ENCODE measurements at regions not wholly inside any gene's neighbourhood (a gene's known extent, or its start where the extent isn't known, plus 50 kb on each side); places are given as distances from the start of the nearest gene placed in this dataset.

- Histone ChIP-seq H4K20me1 (ENCODE audit: low read depth) (no peaks in the 10 kb centered on the region), H3K27ac (no peak overlapping the region), H3K79me2 (ENCODE audit: low read depth) (no peaks in the 10 kb centered on the region), H3K4me3 (no peak overlapping the region), H3K9ac (no peak overlapping the region), H3F3A (ENCODE audit: low read depth) (no peaks in the 10 kb centered on the region), H3K4me2 (no peak overlapping the region), H3K27me3 (no peaks in the 10 kb centered on the region), H3K36me3 (no peaks in the 10 kb centered on the region), H3K4me1 (no peaks in the 10 kb centered on the region), H3K9me3 (ENCODE audit: low read depth) (no peaks in the 10 kb centered on the region), H2AFZ (replicated peaks) (no peak overlapping the region)
- Mint-ChIP-seq H3K27me3 (ENCODE audit: insufficient read depth, low read depth) (peaks cover 14% of the 10 kb centered on the region), H3K9me3 (no peaks in the 10 kb centered on the region), H3K4me1 (peaks cover 21% of the 10 kb centered on the region), H3K27ac (peak overlapping the region; percentile 6), H3K4me3 (no peak overlapping the region), H3K36me3 (peaks cover 1% of the 10 kb centered on the region)
- TF ChIP-seq, protein P1, sequence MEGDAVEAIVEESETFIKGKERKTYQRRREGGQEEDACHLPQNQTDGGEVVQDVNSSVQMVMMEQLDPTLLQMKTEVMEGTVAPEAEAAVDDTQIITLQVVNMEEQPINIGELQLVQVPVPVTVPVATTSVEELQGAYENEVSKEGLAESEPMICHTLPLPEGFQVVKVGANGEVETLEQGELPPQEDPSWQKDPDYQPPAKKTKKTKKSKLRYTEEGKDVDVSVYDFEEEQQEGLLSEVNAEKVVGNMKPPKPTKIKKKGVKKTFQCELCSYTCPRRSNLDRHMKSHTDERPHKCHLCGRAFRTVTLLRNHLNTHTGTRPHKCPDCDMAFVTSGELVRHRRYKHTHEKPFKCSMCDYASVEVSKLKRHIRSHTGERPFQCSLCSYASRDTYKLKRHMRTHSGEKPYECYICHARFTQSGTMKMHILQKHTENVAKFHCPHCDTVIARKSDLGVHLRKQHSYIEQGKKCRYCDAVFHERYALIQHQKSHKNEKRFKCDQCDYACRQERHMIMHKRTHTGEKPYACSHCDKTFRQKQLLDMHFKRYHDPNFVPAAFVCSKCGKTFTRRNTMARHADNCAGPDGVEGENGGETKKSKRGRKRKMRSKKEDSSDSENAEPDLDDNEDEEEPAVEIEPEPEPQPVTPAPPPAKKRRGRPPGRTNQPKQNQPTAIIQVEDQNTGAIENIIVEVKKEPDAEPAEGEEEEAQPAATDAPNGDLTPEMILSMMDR (IDR thresholded peaks at IDR 0.05), result no peak
- TF ChIP-seq EZH2phosphoT487 (IDR thresholded peaks at IDR 0.05) (peak; percentile 48), EZH2 (IDR thresholded peaks at IDR 0.05) (no peak)
- peak; percentile 69 for DNase-seq (ENCODE audit: low spot score)
These were observed 1288.3 kb upstream of the B3GALT2 start for GRCh38 chr1:194474701-194475100.

DNA sequence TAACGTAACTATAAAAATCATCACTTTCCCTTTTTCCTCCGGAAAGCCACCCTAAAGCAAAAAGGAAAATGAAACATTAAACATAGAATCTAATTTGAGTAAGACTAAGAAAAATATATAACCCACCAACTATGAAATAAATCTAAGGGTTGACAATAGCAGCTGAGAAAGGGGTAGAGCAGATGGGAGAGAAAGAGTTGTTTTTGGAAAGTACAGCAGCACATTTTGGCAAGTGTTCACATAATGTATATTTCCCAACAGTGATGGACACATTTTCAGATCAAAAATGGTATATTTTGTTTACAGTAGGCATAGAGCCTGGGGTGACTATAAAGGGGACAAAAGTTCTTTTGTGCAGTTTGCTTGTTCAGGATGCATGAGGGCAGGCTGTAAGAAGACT is 1287.4 kb upstream of the B3GALT2 start:
- Histone ChIP-seq H3K27me3 (no peaks in the 10 kb centered on the region), H3K4me2 (no peak overlapping the region), H3K4me1 (no peaks in the 10 kb centered on the region), H2AFZ (replicated peaks) (no peak overlapping the region), H3K36me3 (no peaks in the 10 kb centered on the region), H3F3A (ENCODE audit: low read depth) (no peaks in the 10 kb centered on the region), H3K4me3 (no peak overlapping the region), H3K9me3 (ENCODE audit: low read depth) (no peaks in the 10 kb centered on the region), H4K20me1 (ENCODE audit: low read depth) (no peaks in the 10 kb centered on the region), H3K27ac (no peak overlapping the region), H3K79me2 (ENCODE audit: low read depth) (no peaks in the 10 kb centered on the region), H3K9ac (no peak overlapping the region)
- DNase-seq (ENCODE audit: low spot score), result no peak
- Mint-ChIP-seq H3K27me3 (ENCODE audit: insufficient read depth, low read depth) (peaks cover 14% of the 10 kb centered on the region), H3K27ac (no peak overlapping the region), H3K9me3 (no peaks in the 10 kb centered on the region), H3K36me3 (peaks cover 1% of the 10 kb centered on the region), H3K4me3 (no peak overlapping the region), H3K4me1 (peaks cover 21% of the 10 kb centered on the region)
- TF ChIP-seq, protein P1 (IDR thresholded peaks at IDR 0.05), result no peak
- TF ChIP-seq EZH2phosphoT487 (IDR thresholded peaks at IDR 0.05) (no peak), EZH2 (IDR thresholded peaks at IDR 0.05) (no peak)

DNA sequence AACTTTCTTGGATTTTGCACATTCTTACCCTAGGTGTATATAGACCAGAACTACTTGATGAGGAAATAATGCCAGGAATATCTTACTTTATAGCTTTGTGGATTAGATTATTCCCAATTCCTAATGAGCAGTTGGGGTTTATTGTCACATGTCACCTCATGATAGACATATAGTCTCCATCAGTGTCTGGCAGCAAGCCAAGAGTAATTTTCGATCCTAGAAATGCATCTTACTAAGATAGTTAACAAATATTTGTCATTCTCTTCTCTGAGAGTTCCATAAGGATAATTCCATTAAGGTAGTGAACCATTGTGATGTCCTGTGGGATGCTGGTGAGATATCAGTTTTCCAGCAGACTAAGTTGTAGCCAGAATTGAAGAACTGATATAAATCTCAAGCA is 1282.9 kb upstream of the B3GALT2 start:
- Mint-ChIP-seq H3K27me3 (ENCODE audit: insufficient read depth, low read depth) (no peaks in the 10 kb centered on the region), H3K9me3 (no peaks in the 10 kb centered on the region), H3K36me3 (peaks cover 1% of the 10 kb centered on the region), H3K4me3 (no peak overlapping the region), H3K27ac (no peak overlapping the region), H3K4me1 (peaks cover 7% of the 10 kb centered on the region)
- no peaks in the 10 kb centered on the region for H3K9me3 ChIP-seq (ENCODE audit: low read depth)
- DNase-seq (ENCODE audit: low spot score), result no peak
- H3F3A ChIP-seq (ENCODE audit: low read depth), result no peaks in the 10 kb centered on the region
- H3K79me2 ChIP-seq (ENCODE audit: low read depth), result no peaks in the 10 kb centered on the region
- H3K27me3 ChIP-seq, result no peaks in the 10 kb centered on the region
- no peaks in the 10 kb centered on the region for H3K36me3 ChIP-seq
- no peak overlapping the region for H2AFZ ChIP-seq (replicated peaks)
- H3K27ac ChIP-seq, result no peak overlapping the region
- H3K4me3 ChIP-seq, result no peak overlapping the region
- H3K9ac ChIP-seq, result no peak overlapping the region
- no peak overlapping the region for H3K4me2 ChIP-seq
- no peaks in the 10 kb centered on the region for H4K20me1 ChIP-seq (ENCODE audit: low read depth)
- H3K4me1 ChIP-seq, result no peaks in the 10 kb centered on the region
- TF ChIP-seq, protein P1 (IDR thresholded peaks at IDR 0.05), result no peak

DNA sequence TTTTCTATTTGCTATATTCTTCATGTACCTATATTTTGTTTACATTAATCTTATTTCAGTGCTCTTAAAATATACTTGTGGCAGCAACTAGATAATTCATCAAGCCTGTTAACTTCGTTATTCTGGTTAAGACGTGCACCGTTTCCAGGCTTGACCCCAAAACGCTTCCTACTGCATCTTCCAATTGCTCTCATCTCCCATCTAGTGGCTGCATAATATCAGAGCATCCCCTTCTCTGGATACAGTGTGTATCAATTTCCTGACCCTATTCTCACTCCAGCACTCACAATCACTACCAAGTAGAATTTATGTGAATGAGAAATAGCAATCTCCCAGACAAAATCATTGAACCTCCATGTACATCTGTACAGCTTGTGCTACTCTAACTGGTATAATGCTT is 1280.3 kb upstream of the B3GALT2 start:
- Histone ChIP-seq H3K79me2 (ENCODE audit: low read depth) (no peaks in the 10 kb centered on the region), H3K9me3 (ENCODE audit: low read depth) (no peaks in the 10 kb centered on the region), H3K27ac (no peak overlapping the region), H3K4me3 (no peak overlapping the region), H3K36me3 (no peaks in the 10 kb centered on the region), H3F3A (ENCODE audit: low read depth) (no peaks in the 10 kb centered on the region), H3K27me3 (no peaks in the 10 kb centered on the region), H2AFZ (replicated peaks) (no peak overlapping the region), H3K4me2 (no peak overlapping the region), H4K20me1 (ENCODE audit: low read depth) (no peaks in the 10 kb centered on the region), H3K4me1 (no peaks in the 10 kb centered on the region), H3K9ac (no peak overlapping the region)
- Mint-ChIP-seq H3K36me3 (no peaks in the 10 kb centered on the region), H3K27ac (no peak overlapping the region), H3K4me3 (no peak overlapping the region), H3K27me3 (ENCODE audit: insufficient read depth, low read depth) (no peaks in the 10 kb centered on the region), H3K9me3 (no peaks in the 10 kb centered on the region), H3K4me1 (no peaks in the 10 kb centered on the region)
- peak; percentile 31 for DNase-seq (ENCODE audit: low spot score)
- no peak for TF ChIP-seq EZH2phosphoT487 (IDR thresholded peaks at IDR 0.05)
- no peak for TF ChIP-seq EZH2 (IDR thresholded peaks at IDR 0.05)
- TF ChIP-seq, protein P1 (IDR thresholded peaks at IDR 0.05), result peak; percentile 49

All from neural progenitor cell (in vitro differentiated cells).